Cardiac fibroblast (primary cell): ENCODE measurements at regions not wholly inside any gene's neighbourhood (a gene's known extent, or its start where the extent isn't known, plus 50 kb on each side); places are given as distances from the start of the nearest gene placed in this dataset.
"Not testable (repeated sequence)": the region's sequence is repeated elsewhere in the genome, so short reads cannot be mapped to it uniquely, and the experiment has no call there.

Experiments used
- DNase-seq, 2 donors: peaks; one replicate each; pipeline versions ENCODE4 v3.0.0 to v3.0.0-alpha.2; 2010; ENCODE audit warnings: low read depth in 2 of 2
- H3K4me3 ChIP-seq, 2 donors: replicated peaks in 1 of 2; 1 replicate in 1 of 2; 2 replicates in 1 of 2; pipeline ENCODE4 v1.5.1; 2011; ENCODE audit warnings: low read depth in 2 of 2, low read length in 2 of 2, mild to moderate bottlenecking in 2 of 2, moderate library complexity in 1 of 2
- CTCF ChIP-seq: IDR thresholded peaks from one replicate; pipeline ENCODE4 v1.5.1; 2011; ENCODE audit warnings: low read depth, mild to moderate bottlenecking, low read length, inconsistent platforms

- DNase-seq, result no peak
These were observed 95.1 kb downstream of the RPAP3 start for GRCh38 chr12:47610686-47611252.

GRCh38 chr12:47609806-47610205, 96.0 kb downstream of the RPAP3 start:
- TF ChIP-seq CTCF, result no peak
- no peak for DNase-seq
- H3K4me3 ChIP-seq, result no peak overlapping the region

More at GRCh38 chr12:47610686-47611252, 95.1 kb downstream of the RPAP3 start:
- no peak overlapping the region for H3K4me3 ChIP-seq
- no peak for TF ChIP-seq CTCF

DNA sequence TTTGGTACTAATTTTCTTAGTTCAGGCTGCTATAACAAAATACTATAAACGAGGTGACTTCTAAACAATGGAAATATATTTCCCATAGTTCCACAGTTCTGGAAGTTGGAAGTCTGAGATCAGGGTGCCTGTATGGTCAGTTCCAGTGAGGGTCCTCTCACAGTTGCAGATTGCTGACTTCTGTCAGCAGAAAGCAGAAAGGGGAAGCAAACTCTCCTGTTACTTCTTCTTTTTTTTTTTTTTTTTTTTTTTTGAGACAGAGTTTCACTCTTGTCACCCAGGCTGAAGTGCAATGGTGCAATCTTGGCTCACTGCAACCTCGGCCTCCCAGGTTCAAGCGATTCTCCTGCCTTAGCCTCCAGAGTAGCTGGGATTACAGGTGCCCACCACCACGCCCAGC, 97.2 kb downstream of the RPAP3 start:
- H3K4me3 ChIP-seq, DNase-seq: not testable (repeated sequence)

DNA sequence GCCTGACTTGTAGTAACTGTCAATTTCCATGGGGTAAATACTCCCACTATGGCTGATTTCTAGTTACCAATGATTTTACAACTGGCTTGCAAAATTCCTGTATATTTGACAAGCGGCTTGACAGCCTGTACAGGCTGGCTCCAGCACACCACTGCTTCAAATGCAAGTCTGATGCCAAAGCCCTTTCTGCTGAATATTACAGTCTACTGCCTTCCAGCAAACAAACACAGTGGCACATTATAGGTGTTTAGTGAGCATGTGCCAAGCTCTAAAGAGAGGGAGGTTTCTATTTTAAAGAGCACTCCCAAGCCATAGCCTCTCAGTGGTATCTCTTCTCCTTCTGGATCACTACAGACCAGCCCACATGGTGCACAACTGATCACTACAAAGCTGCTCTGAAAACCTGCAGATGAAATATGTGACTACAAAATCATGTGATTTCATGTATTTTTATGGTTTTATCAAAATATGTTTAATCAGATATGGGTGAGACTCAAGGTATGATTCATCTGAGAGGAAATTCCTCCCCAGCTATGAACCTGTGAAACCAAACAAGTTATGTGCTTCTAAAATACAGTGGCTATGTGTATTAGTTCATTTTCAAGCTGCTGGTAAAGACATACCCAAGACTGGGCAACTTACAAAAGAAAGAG, 101.5 kb downstream of the RPAP3 start:
- DNase-seq, result peak; percentile 4 to 57
- no peak for TF ChIP-seq CTCF
- H3K4me3 ChIP-seq, result no peak overlapping the region

GRCh38 chr12:47602949-47603558, 102.8 kb downstream of the RPAP3 start:
- H3K4me3 ChIP-seq, result no peak overlapping the region
- no peak for DNase-seq
- TF ChIP-seq CTCF, result no peak

DNA sequence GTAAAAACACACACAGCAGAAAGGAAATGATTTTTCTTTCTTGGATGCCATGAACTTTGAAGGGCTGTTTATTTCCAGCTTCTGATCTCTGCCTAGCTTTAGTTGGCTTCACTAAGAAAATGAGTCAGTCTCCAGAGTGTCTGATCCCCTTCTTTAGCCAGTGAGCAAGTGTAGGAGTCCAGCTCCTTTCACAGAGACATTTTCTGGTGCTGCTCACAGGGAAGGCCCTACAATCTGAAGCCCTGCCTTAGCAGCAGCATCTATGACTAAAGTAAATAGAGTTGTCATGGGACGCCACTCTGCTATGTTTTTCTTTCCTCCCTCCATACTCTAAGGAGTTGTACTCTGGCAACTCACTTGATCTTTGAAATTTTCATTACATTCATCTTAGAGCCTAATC, 103.5 kb downstream of the RPAP3 start:
- DNase-seq, result peak; percentile 18 to 53
- no peak for TF ChIP-seq CTCF
- H3K4me3 ChIP-seq, result no peak overlapping the region

DNA sequence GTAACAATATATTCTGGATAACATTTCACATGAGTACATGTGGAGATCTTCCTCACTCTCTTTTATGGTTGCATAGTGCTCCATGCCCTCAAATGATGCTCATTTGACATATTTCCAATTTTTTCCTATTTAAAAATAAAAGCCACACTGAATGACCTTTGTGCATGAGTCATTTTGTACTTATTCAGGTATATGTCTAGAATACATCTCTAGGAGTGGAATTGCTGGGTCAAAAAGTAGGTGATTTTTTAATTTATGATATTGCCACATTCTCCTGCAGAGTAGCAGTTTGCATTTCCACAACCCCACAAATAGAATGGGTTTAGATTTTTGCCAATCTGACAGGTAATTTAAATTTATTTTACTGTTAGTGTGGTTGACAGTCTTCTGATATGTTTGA, 104.8 kb downstream of the RPAP3 start:
- no peak for TF ChIP-seq CTCF
- H3K4me3 ChIP-seq, result no peak overlapping the region
- DNase-seq, result no peak
